Stimulated activated CD4-positive, alpha-beta T cell treated with anti-CD3 and anti-CD28 coated beads, Interleukin-4, amount 100 ng/mL, for 48 hours (primary cell): ENCODE measurements at regions not wholly inside any gene's neighbourhood (a gene's known extent, or its start where the extent isn't known, plus 50 kb on each side); places are given as distances from the start of the nearest gene placed in this dataset.
"Not testable (repeated sequence)": the region's sequence is repeated elsewhere in the genome, so short reads cannot be mapped to it uniquely, and the experiment has no call there.

Experiments
- DNase-seq, 2 donors: peaks; one replicate each; pipeline ENCODE4 v3.0.0-alpha.2; 2020; ENCODE audit warnings: low read depth in 2 of 2

DNA sequence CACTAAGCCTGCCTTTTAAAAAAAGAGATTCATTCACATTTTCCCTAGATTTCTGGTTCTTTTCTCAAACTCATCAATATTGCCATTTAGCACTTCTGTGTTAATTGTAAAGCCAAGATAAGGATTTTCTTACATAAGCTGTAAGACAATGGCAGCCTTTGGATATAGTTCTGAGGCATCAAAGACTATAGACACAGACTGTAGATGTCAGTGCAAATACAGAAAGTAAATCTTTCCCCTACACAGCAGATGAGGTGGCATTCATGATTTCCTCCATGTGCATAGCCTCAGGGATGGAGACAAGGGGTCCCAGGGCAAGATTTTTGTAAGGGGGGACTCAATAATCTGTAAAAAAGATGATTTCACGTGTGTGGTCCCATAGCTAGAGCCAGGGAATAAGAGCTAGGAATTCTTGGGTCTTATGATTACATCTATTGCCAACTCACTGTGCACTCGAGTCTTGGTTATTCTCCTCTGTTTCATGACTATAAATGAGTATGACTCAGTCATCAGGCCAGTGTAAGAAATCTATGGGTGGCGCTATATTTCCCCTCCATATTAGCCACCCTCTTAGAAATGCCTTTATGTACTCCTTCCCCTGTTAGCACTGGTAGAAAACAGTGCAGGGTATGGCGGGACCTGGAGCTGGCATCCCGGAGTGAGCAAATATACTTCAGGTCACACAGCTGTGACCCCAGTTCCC, 207.5 kb downstream of the EXOC5 start:
- no peak for DNase-seq

GRCh38 chr14:57060276-57060955, 208.3 kb downstream of the EXOC5 start:
- DNase-seq = peak in 1 of 2 donors; percentile 49

GRCh38 chr14:57058319-57058718, 210.4 kb downstream of the EXOC5 start:
- no peak for DNase-seq

DNA sequence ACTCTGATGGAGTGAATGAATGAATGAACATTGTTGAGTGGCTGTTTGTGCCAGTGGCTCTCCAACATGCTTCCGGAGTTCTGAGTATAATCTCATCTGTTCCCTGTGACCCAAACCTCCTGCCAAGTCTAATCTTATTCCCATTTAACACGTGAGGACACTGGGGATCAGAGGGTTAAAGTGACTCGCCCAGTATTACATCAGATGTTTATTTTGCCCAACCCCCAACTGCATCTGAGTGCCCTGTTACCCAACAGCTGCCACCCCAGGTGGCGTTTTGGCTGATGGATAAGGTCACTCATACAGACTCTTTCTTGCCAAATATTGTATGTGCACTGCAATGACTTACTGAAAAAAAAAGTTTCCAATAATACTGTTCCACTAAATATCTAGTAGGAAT, 210.9 kb downstream of the EXOC5 start:
- DNase-seq = no peak

DNA sequence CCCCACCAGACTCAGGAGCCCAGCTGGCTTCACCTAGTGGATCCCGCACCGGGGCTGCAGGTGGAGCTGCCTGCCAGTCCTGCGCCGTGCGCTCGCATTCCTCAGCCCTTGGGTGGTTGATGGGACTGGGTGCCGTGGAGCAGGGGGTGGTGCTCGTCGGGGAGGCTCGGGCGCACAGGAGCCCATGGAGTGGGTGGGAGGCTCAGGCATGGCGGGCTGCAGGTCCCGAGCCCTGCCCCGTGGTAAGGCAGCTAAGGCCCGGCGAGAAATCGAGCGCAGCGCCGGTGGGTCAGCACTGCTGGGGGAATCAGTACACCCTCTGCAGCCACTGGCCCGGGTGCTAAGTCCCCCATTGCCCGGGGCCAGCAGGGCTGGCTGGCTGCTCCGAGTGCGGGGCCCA, 212.2 kb downstream of the EXOC5 start:
- not testable (repeated sequence) for DNase-seq

GRCh38 chr14:57052705-57053302, 215.9 kb downstream of the EXOC5 start:
- no peak for DNase-seq

GRCh38 chr14:57051633-57052032, 217.1 kb downstream of the EXOC5 start:
- DNase-seq = no peak

- no peak for DNase-seq
These were observed 218.9 kb downstream of the EXOC5 start for GRCh38 chr14:57049848-57050247.

GRCh38 chr14:57046175-57046574, 222.5 kb downstream of the EXOC5 start:
- DNase-seq = no peak

DNA sequence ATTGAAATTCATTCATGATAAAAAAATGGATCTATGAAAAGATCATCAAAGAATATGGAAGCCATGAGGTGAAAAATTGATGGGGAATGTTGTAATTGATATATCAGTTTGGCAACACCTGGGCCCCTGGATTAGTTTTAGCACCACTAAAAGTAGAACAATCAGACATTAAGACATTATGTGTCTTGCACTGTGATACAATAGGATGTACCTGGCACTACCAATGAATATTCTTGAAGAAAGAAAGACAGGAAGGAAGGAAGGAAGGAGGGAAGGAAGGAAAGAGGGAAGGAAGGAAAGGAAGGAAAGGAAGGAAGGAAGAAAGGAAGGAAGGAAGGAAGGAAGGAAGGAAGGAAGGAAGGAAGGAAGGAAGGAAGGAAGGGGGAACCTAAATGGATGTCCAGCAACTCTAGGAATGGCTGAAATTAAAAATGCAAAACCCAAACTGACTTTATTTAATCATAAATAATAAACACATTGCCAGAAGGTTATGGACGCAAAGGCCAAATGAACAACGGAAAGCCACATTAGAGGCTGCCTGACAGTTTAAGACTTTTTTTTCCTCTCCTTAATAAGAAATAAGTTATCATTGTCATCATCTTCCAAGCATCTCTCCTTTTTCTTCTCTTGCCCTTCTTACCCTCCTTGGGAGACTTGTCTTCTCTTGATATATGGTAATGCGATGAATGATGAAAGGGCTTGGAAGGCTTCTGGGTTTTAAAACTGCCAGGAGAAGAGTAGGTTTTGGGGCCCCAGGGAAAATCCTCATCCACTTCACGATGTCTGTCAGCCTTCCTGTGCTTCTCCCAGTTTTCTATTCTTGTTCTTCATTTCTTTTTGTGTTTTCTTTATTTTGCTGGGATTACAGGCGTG, 224.4 kb downstream of the EXOC5 start:
- DNase-seq = not testable (repeated sequence)

GRCh38 chr14:57038689-57039088, 228.4 kb upstream of the OTX2 start:
- no peak for DNase-seq

GRCh38 chr14:57031474-57031873, 221.2 kb upstream of the OTX2 start:
- no peak for DNase-seq

DNA sequence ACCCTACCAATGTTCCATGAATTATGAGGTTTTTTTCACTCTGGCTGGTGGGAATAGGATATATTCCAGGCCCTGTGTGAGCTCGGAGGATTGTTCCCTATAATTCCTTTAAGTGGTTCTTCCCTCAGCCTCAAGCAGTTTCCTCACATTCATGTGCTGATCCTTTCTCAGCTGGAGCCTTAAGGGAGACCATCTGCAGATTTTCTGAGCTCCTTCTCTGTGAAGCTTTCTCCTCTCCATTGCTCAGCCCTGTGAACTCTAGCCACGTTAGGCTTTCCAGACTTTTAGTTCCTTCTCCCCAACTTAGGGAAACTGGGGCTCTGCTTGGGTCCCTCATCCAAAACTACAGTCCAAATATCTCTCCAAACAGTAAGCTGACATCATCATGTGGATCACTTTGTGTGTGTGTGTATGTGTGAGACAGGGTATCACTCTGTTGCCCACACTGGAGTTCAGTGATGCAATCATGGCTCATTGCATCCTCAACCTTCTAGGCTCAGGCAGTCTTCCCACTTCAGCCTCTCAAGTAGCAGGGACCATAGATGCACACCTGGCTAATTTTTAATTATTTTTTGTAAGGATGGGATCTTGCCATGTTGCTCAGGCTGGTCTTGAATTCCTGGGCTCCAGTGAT, 219.5 kb upstream of the OTX2 start:
- no peak for DNase-seq

DNA sequence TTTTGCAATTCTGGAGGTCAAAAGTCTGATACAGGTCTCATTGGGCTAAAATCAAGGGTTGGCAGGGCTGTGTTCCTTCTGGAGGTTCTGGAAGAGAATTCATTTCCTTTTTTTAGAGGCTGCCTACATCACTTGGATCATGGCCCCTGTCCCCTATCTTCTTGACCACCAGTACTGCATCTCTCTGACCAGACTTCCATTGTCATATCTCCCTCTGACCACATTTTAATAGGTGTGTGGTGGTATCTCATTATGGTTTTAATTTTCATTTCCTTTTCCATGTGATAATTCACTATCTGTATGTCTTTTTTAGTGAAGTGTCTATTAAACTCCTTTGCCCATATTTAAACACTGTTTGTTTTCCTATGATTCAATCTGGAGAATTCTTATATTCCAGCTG, 215.2 kb upstream of the OTX2 start:
- no peak for DNase-seq

- no peak for DNase-seq
These were observed 212.3 kb upstream of the OTX2 start for GRCh38 chr14:57022608-57023007.

GRCh38 chr14:57018065-57018464, 207.8 kb upstream of the OTX2 start:
- DNase-seq = no peak

- no peak for DNase-seq
These were observed 203.7 kb upstream of the OTX2 start for GRCh38 chr14:57013987-57014386.

GRCh38 chr14:57009585-57010515, 199.6 kb upstream of the OTX2 start:
- DNase-seq = no peak

DNA sequence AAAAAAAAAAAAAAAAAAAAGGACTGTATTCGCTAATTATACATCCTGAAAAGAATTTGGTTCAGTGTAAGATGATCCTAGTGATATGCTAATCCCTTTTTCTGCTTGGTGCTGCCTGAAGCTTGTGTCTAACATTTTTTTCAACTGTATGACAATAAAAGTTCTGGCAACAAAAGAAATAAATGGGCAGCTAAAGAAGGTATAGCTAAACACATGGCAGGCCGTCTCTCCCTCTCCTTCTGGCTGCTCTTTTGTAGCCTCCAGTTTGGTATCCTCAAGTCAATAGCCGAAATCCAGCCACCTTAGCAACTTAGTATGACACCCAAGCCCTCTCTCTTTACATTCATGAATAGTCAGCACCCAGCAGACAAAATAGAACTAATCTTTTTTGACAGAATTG, 198.3 kb upstream of the OTX2 start:
- DNase-seq = no peak

- no peak for DNase-seq
These were observed 188.4 kb upstream of the OTX2 start for GRCh38 chr14:56998728-56999127.
